GM23338 (cell line): ENCODE measurements at regions not wholly inside any gene's neighbourhood (a gene's known extent, or its start where the extent isn't known, plus 50 kb on each side); places are given as distances from the start of the nearest gene placed in this dataset.
A peak's percentile ranks its signal among the peaks of the same experiment; 100 is the strongest.

ENCODE experiments used
- ATAC-seq: fragments of 200-7000 bp; cut with Tn5 transposase; 3 replicates; pipeline ENCODE4 v1.9.1; 2020
- DNase-seq: peaks from one replicate; pipeline ENCODE4 v3.0.0-alpha.2; 2015; ENCODE audit warnings: low spot score
- H2AFZ ChIP-seq: fragments of 200-600 bp; sonication (generic); 2 replicates; pipeline ENCODE4 v1.8.0; 2016; ENCODE audit warnings: antibody characterized with exemption, mild to moderate bottlenecking, moderate library complexity
- H3F3A ChIP-seq: fragments of 200-600 bp; sonication (generic); replicated peaks from 2 replicates; pipeline ENCODE4 v1.8.0; 2017; ENCODE audit warnings: antibody characterized with exemption, mixed run types, low read depth
- H3K27ac ChIP-seq: fragments of 200-600 bp; sonication (generic); 2 replicates; pipeline ENCODE4 v1.6.1; 2016; ENCODE audit warnings: low read depth
- H3K27me3 ChIP-seq: fragments of 200-600 bp; sonication (generic); 2 replicates; pipeline ENCODE4 v1.8.0; 2016; ENCODE audit warnings: mild to moderate bottlenecking, mixed run types, moderate library complexity; ENCODE audit not compliant: insufficient read depth
- H3K36me3 ChIP-seq: fragments of 200-600 bp; sonication (generic); 2 replicates; pipeline ENCODE4 v1.8.0; 2016; ENCODE audit warnings: mild to moderate bottlenecking; ENCODE audit not compliant: insufficient read depth
- H3K4me1 ChIP-seq: fragments of 200-600 bp; sonication (generic); 2 replicates; pipeline ENCODE4 v1.8.0; 2016; ENCODE audit warnings: mild to moderate bottlenecking, moderate library complexity; ENCODE audit not compliant: insufficient read depth
- H3K4me2 ChIP-seq: fragments of 200-600 bp; sonication (generic); 2 replicates; pipeline ENCODE4 v1.7.1; 2017; ENCODE audit warnings: mixed run types
- H3K4me3 ChIP-seq: fragments of 200-600 bp; sonication (generic); 2 replicates; pipeline ENCODE4 v1.6.1; 2016; ENCODE audit warnings: mixed run types
- H3K79me2 ChIP-seq: fragments of 200-600 bp; sonication (generic); replicated peaks from 2 replicates; pipeline ENCODE4 v1.8.0; 2017; ENCODE audit warnings: mild to moderate bottlenecking; ENCODE audit not compliant: insufficient read depth
- H3K9me2 ChIP-seq: fragments of 200-600 bp; sonication (generic); 2 replicates; pipeline ENCODE4 v1.8.0; 2017; ENCODE audit not compliant: insufficient read depth
- H4K20me1 ChIP-seq: fragments of 200-600 bp; sonication (generic); replicated peaks from 2 replicates; pipeline ENCODE4 v1.8.0; 2017; ENCODE audit warnings: mild to moderate bottlenecking; ENCODE audit not compliant: insufficient read depth
- H3K27ac Mint-ChIP-seq: 2 replicates; pipeline ENCODE4 v1.8.0; 2020; ENCODE audit warnings: inconsistent platforms, mild to moderate bottlenecking, moderate library complexity, mixed read lengths
- H3K27me3 Mint-ChIP-seq: 3 replicates; pipeline ENCODE4 v1.8.0; 2022; ENCODE audit warnings: low read depth, mild to moderate bottlenecking, moderate library complexity, mixed read lengths, inconsistent platforms; ENCODE audit not compliant: insufficient read depth, poor library complexity
- H3K36me3 Mint-ChIP-seq: 3 replicates; pipeline ENCODE4 v1.8.0; 2021; ENCODE audit warnings: low read depth, mild to moderate bottlenecking, inconsistent platforms, moderate library complexity, mixed read lengths
- H3K4me1 Mint-ChIP-seq: 3 replicates; pipeline ENCODE4 v1.8.0; 2020; ENCODE audit warnings: mild to moderate bottlenecking, inconsistent platforms, mixed read lengths
- H3K4me3 Mint-ChIP-seq: 3 replicates; pipeline ENCODE4 v1.8.0; 2021; ENCODE audit warnings: moderate library complexity, mild to moderate bottlenecking, inconsistent platforms, mixed read lengths
- H3K9me3 Mint-ChIP-seq: 3 replicates; pipeline ENCODE4 v1.8.0; 2020; ENCODE audit warnings: moderate library complexity, mild to moderate bottlenecking, inconsistent platforms, mixed read lengths
- CTCF ChIP-seq, 2 experiments: fragments of 200-600 bp in 1 of 2; sonication (generic) in 1 of 2; conservative IDR thresholded peaks; 2 replicates each; pipeline versions ENCODE4 v1.5.1 to v1.6.1; 2016 to 2017; ENCODE audit warnings: antibody characterized with exemption in 2 of 2, low read depth in 2 of 2, mild to moderate bottlenecking in 2 of 2, moderate library complexity in 1 of 2
- ETS1 ChIP-seq: IDR thresholded peaks from 2 replicates; pipeline ENCODE4 v1.6.1; 2016; ENCODE audit warnings: antibody characterized with exemption
- EZH2 ChIP-seq: fragments of 200-600 bp; sonication (generic); IDR thresholded peaks from one replicate; pipeline ENCODE4 v1.8.0; 2017; ENCODE audit warnings: antibody characterized with exemption, mild to moderate bottlenecking, low read depth; ENCODE audit not compliant: unreplicated experiment
- EZH2phosphoT487 ChIP-seq: fragments of 200-600 bp; sonication (generic); IDR thresholded peaks from one replicate; pipeline ENCODE4 v1.8.1; 2018; ENCODE audit warnings: antibody characterized with exemption; ENCODE audit not compliant: unreplicated experiment
- JUNB ChIP-seq: IDR thresholded peaks from one replicate; pipeline ENCODE4 v1.6.1; 2016; ENCODE audit warnings: antibody characterized with exemption; ENCODE audit not compliant: unreplicated experiment
- NANOG ChIP-seq: IDR thresholded peaks from 2 replicates; pipeline ENCODE4 v1.6.1; 2016; ENCODE audit warnings: antibody characterized with exemption, borderline replicate concordance
- REST ChIP-seq: IDR thresholded peaks from one replicate; pipeline ENCODE4 v1.6.1; 2018; ENCODE audit warnings: antibody characterized with exemption; ENCODE audit not compliant: unreplicated experiment
- STAT1 ChIP-seq: IDR thresholded peaks from one replicate; pipeline ENCODE4 v1.6.1; 2016; ENCODE audit warnings: antibody characterized with exemption; ENCODE audit not compliant: unreplicated experiment
- ZNF114 ChIP-seq: fragments of 250-450 bp; sonication (Bioruptor Pico); IDR thresholded peaks from 2 replicates; pipeline ENCODE4 v1.5.0; 2020; ENCODE audit warnings: mild to moderate bottlenecking, moderate library complexity
- ZNF331 ChIP-seq: fragments of 250-450 bp; sonication (Bioruptor Pico); IDR thresholded peaks from 2 replicates; pipeline ENCODE4 v1.5.0; 2020; ENCODE audit warnings: low read depth, mild to moderate bottlenecking, moderate library complexity

- H3K4me1 ChIP-seq, result no peaks in the 10 kb centered on the region
- H4K20me1 ChIP-seq, result no peaks in the 10 kb centered on the region
- peak; percentile 82 for DNase-seq
- H3K9me2 ChIP-seq, result no peaks in the 10 kb centered on the region
- no peak for ATAC-seq
- Mint-ChIP-seq H3K4me3 (no peak overlapping the region), H3K27me3 (peaks cover 21% of the 10 kb centered on the region), H3K36me3 (peaks cover 72% of the 10 kb centered on the region), H3K9me3 (peaks cover 64% of the 10 kb centered on the region), H3K27ac (no peak overlapping the region), H3K4me1 (no peaks in the 10 kb centered on the region; the same call in 2 of the 3 replicates)
- TF ChIP-seq JUNB (no peak), CTCF (conservative IDR thresholded peaks at IDR 0.05; ENCODE audit: low read depth in 2 of 2) (peak; percentile 54 to 87), NANOG (no peak), REST (no peak)
- H3K4me2 ChIP-seq, result no peak overlapping the region
- H3K27ac ChIP-seq, result no peak overlapping the region
- H3K27me3 ChIP-seq, result no peaks in the 10 kb centered on the region
- no peaks in the 10 kb centered on the region for H3F3A ChIP-seq
- no peak overlapping the region for H3K4me3 ChIP-seq
- no peak overlapping the region for H2AFZ ChIP-seq
- H3K79me2 ChIP-seq, result no peaks in the 10 kb centered on the region
- no peaks in the 10 kb centered on the region for H3K36me3 ChIP-seq
Observed at GRCh38 chr17:6910987-6911603, 79.6 kb upstream of the TEKT1 start.

GRCh38 chr17:6912110-6913051 is 80.9 kb upstream of the TEKT1 start:
- Histone ChIP-seq H3K36me3 (no peaks in the 10 kb centered on the region), H2AFZ (no peak overlapping the region), H3K4me2 (no peak overlapping the region), H3F3A (no peaks in the 10 kb centered on the region), H3K4me1 (no peaks in the 10 kb centered on the region), H3K9me2 (no peaks in the 10 kb centered on the region), H4K20me1 (no peaks in the 10 kb centered on the region), H3K4me3 (no peak overlapping the region), H3K79me2 (no peaks in the 10 kb centered on the region), H3K27me3 (no peaks in the 10 kb centered on the region), H3K27ac (no peak overlapping the region)
- no peak for DNase-seq
- Mint-ChIP-seq H3K27ac (no peak overlapping the region), H3K4me3 (no peak overlapping the region), H3K4me1 (no peaks in the 10 kb centered on the region; the same call in 2 of the 3 replicates), H3K27me3 (peaks cover 21% of the 10 kb centered on the region), H3K36me3 (peaks cover 81% of the 10 kb centered on the region), H3K9me3 (peaks cover 77% of the 10 kb centered on the region)
- ATAC-seq, result no peak
- TF ChIP-seq ZNF331 (no peak), EZH2phosphoT487 (no peak), EZH2 (no peak), STAT1 (no peak), ZNF114 (CRISPR knock-in tag) (no peak), JUNB (no peak), CTCF (conservative IDR thresholded peaks at IDR 0.05; ENCODE audit: low read depth in 2 of 2) (no peak), ETS1 (no peak)
